ENCODE measurements at regions not wholly inside any gene's neighbourhood (a gene's known extent, or its start where the extent isn't known, plus 50 kb on each side); places are given as distances from the start of the nearest gene placed in this dataset.

DNA sequence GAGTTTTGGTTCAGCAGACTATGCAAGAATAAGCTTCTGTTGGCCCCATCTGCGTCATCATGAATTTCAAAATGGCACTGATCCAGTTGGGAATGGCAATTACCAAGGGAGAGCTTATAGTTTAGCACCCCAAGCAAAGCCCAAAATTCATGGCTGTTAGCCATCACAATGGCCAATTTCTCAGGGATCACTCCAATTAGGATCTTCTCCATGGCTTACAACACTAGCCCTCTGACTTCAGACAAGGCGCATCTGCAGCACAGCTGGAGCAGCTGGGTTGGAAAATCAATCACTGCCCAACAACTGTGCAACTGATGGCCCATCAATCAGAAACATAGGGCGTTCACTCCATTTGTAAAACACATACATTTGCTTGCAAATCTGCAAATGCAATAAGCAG lies 273.6 kb downstream of the SRBD1 start:
- H3K9me3 ChIP-seq (ENCODE audit: insufficient read depth, low read depth, low read length): no peaks in the 10 kb centered on the region
- peaks cover 2% of the 10 kb centered on the region; the same call in 1 of the 2 replicates for H3K4me1 ChIP-seq (ENCODE audit: insufficient read depth, low read length)
- H3K27me3 ChIP-seq (ENCODE audit: insufficient read depth, low read length): 0 out of 2 replicates have a peak, but pooled peaks cover 7% of the 10 kb centered on the region
- H3K4me3 ChIP-seq (ENCODE audit: low read length): no peak overlapping the region
- H3K36me3 ChIP-seq (ENCODE audit: insufficient read depth, low read depth, low read length): no peaks in the 10 kb centered on the region
- H3K9ac ChIP-seq (ENCODE audit: low read depth, low read length): no peak overlapping the region
- no peak overlapping the region for H3K27ac ChIP-seq (ENCODE audit: low read length)

DNA sequence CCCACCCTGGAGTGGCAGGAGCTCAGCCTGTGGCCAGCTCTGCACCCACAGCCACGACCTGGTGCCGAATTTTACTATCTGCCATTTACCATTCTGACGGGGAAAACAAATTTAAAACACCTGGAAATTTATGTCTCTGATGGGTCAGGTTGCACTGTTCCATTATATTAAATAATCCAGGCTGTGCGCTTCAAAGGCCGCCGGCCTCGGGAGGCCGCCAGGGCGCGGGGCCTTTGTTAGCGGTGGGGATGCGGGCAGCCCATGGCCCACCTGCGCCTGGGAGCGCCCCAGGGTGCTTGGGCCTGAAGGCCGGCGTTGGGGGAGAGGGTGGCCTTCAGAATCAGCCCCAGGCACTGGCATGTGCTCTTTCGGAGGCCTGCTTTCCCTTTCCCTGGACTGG lies 276.9 kb downstream of the SRBD1 start:
- no peak overlapping the region for H3K27ac ChIP-seq (ENCODE audit: low read length)
- H3K9ac ChIP-seq (ENCODE audit: low read depth, low read length): no peak overlapping the region
- H3K9me3 ChIP-seq (ENCODE audit: insufficient read depth, low read depth, low read length): no peaks in the 10 kb centered on the region
- H3K27me3 ChIP-seq (ENCODE audit: insufficient read depth, low read length): 0 out of 2 replicates have a peak, but pooled peaks cover under 1% of the 10 kb centered on the region
- H3K4me1 ChIP-seq (ENCODE audit: insufficient read depth, low read length): peaks cover 7% of the 10 kb centered on the region; the same call in 1 of the 2 replicates
- H3K4me3 ChIP-seq (ENCODE audit: low read length): no peak overlapping the region
- H3K36me3 ChIP-seq (ENCODE audit: insufficient read depth, low read depth, low read length): no peaks in the 10 kb centered on the region

DNA sequence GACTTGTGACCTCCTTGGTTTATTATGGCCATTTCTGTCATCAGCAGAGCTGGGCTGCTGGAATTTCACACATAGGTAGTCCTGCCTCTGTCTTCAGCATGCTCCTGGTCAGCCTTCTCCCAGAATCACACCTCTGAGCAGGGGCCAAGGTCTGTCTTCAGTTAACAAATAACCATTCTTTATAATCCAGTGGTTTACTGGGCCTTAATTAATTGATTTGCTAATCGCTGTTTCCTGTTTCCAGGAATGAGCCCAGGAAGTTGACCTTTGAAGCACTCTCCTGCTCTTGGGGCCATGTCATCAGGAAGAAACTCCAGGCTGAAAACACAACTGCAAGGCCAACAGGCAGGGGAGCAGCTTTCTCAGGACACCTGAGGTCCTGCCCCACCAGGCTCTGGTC lies 278.5 kb downstream of the SRBD1 start:
- H3K27ac ChIP-seq (ENCODE audit: low read length): no peak overlapping the region
- H3K4me1 ChIP-seq (ENCODE audit: insufficient read depth, low read length): peaks cover 7% of the 10 kb centered on the region; the same call in 1 of the 2 replicates
- no peak overlapping the region for H3K9ac ChIP-seq (ENCODE audit: low read depth, low read length)
- H3K36me3 ChIP-seq (ENCODE audit: insufficient read depth, low read depth, low read length): no peaks in the 10 kb centered on the region
- H3K27me3 ChIP-seq (ENCODE audit: insufficient read depth, low read length): no peaks in the 10 kb centered on the region
- no peak overlapping the region for H3K4me3 ChIP-seq (ENCODE audit: low read length)
- H3K9me3 ChIP-seq (ENCODE audit: insufficient read depth, low read depth, low read length): no peaks in the 10 kb centered on the region

DNA sequence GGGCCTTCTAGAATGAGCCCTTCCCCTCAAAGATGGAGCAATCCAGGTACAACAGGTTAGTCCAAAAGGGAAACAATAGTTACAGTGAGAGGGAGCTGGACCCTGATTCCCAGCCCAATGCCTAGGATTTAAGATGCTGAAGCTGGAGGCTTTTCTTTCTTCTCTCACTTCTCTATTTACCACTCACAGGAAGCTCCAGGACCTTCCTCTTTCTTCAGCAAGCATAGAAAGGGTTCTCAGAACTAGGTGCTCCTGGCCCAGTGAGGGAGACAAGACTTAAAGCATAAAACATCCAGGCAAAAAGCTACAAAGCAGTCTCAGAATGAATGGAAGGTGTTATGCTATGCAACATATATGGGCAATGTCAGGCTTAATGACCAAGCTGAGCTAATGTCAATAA lies 279.0 kb downstream of the SRBD1 start:
- H3K4me3 ChIP-seq (ENCODE audit: low read length): no peak overlapping the region
- H3K36me3 ChIP-seq (ENCODE audit: insufficient read depth, low read depth, low read length): no peaks in the 10 kb centered on the region
- H3K9me3 ChIP-seq (ENCODE audit: insufficient read depth, low read depth, low read length): no peaks in the 10 kb centered on the region
- no peak overlapping the region for H3K9ac ChIP-seq (ENCODE audit: low read depth, low read length)
- H3K27ac ChIP-seq (ENCODE audit: low read length): no peak overlapping the region
- no peaks in the 10 kb centered on the region for H3K27me3 ChIP-seq (ENCODE audit: insufficient read depth, low read length)
- H3K4me1 ChIP-seq (ENCODE audit: insufficient read depth, low read length): peaks cover 7% of the 10 kb centered on the region; the same call in 1 of the 2 replicates

DNA sequence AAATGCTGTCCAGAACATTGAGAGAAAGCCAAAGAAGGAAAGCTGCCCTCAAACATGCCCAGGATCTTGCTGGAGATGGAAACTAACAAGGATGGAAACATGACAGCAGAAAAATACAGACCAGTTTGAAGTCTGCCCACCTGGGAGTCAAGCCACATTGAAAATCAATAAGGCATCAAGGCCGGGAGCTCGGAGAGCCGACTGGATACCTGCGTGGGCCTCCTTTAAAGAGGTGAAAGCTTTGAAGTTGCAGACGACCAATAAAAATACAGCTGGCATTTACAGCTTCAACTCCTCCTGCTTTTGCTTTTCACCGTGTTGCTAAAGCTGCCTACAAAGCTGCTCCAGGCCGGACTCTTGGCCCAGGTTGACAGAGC lies 279.7 kb downstream of the SRBD1 start:
- H3K4me1 ChIP-seq (ENCODE audit: insufficient read depth, low read length): peaks cover 7% of the 10 kb centered on the region; the same call in 1 of the 2 replicates
- no peaks in the 10 kb centered on the region for H3K36me3 ChIP-seq (ENCODE audit: insufficient read depth, low read depth, low read length)
- H3K9ac ChIP-seq (ENCODE audit: low read depth, low read length): no peak overlapping the region
- H3K27me3 ChIP-seq (ENCODE audit: insufficient read depth, low read length): no peaks in the 10 kb centered on the region
- no peaks in the 10 kb centered on the region for H3K9me3 ChIP-seq (ENCODE audit: insufficient read depth, low read depth, low read length)
- H3K27ac ChIP-seq (ENCODE audit: low read length): no peak overlapping the region
- H3K4me3 ChIP-seq (ENCODE audit: low read length): no peak overlapping the region

DNA sequence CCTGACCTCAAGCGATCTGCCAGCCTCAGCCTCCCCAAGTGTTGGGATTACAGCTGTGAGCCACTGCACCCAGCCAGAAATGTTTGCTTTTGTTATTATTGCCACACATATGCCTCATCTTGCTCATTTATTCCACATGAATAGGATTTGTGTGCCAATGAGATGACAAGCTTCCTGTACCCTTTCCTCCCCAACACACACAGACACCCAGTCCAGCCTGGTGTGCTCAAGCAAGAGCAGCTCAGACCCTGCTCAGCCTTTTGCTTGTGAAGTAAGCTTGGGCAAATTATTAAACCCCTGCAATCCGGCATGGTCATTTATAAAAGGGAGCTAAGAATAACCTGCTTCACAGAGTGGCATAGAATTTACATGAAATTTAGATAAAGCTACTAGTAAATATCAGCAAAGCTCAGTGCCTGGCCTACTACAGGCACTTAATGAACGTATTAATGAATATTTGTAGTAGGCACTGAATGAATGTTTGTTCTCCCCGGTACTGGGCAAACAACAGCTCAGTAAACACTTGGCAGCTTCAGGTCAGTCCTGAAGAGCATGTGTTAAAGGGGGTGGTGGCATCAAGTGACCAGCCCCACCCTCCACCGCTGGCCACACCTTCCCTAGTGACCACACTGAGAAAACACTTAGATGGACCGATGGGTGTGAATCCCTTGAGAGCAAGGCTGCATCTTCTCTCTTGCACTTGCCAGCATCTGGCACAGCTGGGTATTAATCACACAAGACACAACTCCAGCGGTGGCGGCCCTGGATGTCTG lies 280.2 kb downstream of the SRBD1 start:
- H3K4me1 ChIP-seq (ENCODE audit: insufficient read depth, low read length): peaks cover 7% of the 10 kb centered on the region; the same call in 1 of the 2 replicates
- H3K27ac ChIP-seq (ENCODE audit: low read length): no peak overlapping the region
- no peak overlapping the region for H3K4me3 ChIP-seq (ENCODE audit: low read length)
- no peak overlapping the region for H3K9ac ChIP-seq (ENCODE audit: low read depth, low read length)
- H3K27me3 ChIP-seq (ENCODE audit: insufficient read depth, low read length): no peaks in the 10 kb centered on the region
- no peaks in the 10 kb centered on the region for H3K9me3 ChIP-seq (ENCODE audit: insufficient read depth, low read depth, low read length)
- H3K36me3 ChIP-seq (ENCODE audit: insufficient read depth, low read depth, low read length): no peaks in the 10 kb centered on the region

DNA sequence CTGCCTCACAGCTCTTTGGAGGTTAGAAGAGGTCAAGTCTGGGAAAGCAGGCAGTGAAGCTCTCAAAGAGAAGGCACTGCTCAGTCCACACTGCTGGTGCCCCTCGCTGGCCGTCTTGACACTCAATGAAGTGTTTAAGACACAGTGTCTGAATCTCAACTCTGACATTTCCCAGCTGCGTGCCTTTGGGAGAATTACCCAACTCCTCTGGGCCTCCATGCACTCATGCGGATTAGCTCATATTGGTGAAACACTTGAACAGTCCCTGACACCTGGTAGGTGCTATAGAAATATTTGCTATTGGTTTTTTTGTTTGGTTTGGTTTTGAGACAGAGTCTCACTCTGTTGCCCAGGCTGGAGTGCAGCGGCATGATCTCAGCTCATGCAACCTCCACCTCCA lies 281.0 kb downstream of the SRBD1 start:
- Histone ChIP-seq H3K27ac (ENCODE audit: low read length) (no peak overlapping the region), H3K4me1 (ENCODE audit: insufficient read depth, low read length) (peaks cover 7% of the 10 kb centered on the region; the same call in 1 of the 2 replicates), H3K9ac (ENCODE audit: low read depth, low read length) (no peak overlapping the region), H3K36me3 (ENCODE audit: insufficient read depth, low read depth, low read length) (no peaks in the 10 kb centered on the region), H3K4me3 (ENCODE audit: low read length) (no peak overlapping the region), H3K9me3 (ENCODE audit: insufficient read depth, low read depth, low read length) (no peaks in the 10 kb centered on the region), H3K27me3 (ENCODE audit: insufficient read depth, low read length) (no peaks in the 10 kb centered on the region)

DNA sequence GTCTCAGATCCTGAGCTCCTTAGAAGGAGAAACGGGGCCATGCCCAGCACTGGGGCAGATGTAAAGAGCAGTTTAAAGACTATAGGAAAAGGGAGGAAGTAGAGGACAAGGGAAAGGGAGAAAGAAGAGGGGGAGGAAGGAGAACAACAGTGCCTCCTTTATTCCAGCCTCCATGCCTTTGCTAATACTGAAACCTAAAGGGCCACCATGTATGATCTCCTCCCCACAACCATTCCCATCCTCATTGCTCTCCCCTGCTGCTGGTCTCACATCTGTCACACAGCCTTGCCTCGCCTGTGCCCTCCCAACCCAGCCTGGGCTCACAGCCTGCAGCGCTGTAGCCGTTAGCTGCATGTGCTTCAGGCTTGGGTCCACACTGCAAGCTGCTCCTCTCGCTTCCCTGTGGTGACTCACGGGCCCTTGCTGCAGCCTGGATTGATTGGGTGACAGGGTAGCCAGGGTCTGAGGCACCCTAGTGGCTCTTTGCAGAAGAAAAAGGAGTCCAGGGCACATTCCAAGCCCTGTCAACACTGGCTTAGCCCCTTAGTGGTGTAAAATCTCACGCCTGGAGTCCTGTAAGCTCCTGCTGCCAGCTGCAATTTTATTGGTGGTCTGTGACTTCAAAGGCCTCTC lies 281.9 kb downstream of the SRBD1 start:
- peaks cover 7% of the 10 kb centered on the region; the same call in 1 of the 2 replicates for H3K4me1 ChIP-seq (ENCODE audit: insufficient read depth, low read length)
- no peak overlapping the region for H3K9ac ChIP-seq (ENCODE audit: low read depth, low read length)
- H3K27me3 ChIP-seq (ENCODE audit: insufficient read depth, low read length): no peaks in the 10 kb centered on the region
- H3K36me3 ChIP-seq (ENCODE audit: insufficient read depth, low read depth, low read length): no peaks in the 10 kb centered on the region
- H3K9me3 ChIP-seq (ENCODE audit: insufficient read depth, low read depth, low read length): no peaks in the 10 kb centered on the region; the same call in 1 of the 2 replicates
- H3K4me3 ChIP-seq (ENCODE audit: low read length): no peak overlapping the region
- H3K27ac ChIP-seq (ENCODE audit: low read length): no peak overlapping the region

DNA sequence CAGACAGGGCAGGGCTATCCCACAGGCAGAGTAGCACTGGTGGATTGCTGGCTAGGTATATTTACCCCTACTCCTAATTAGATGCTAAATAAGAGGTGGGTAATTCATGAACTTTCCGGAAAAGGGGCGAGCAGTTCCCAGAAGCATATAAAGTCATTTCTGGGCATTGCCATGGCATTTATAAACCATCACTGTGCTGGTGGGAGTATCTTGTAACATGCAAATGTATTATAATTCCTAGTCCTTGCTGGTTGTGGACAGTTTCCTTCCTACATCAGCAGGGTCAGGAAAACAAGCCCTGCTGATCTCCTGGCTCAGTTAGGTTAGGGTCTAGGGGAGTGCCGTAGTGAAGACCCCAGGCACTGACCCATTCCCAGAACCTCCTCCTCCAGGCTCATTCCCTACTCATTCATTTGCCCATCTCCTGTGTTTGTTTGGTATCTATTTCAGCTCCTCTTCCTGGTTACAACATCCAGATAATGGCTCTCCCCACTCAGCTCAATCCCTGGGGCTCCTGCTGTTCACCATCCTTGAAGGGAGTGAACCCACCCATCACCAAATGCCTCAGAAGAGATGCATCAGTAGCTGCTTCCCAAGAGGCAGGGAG lies 282.7 kb downstream of the SRBD1 start:
- no peaks in the 10 kb centered on the region for H3K27me3 ChIP-seq (ENCODE audit: insufficient read depth, low read length)
- no peak overlapping the region for H3K27ac ChIP-seq (ENCODE audit: low read length)
- no peak overlapping the region for H3K9ac ChIP-seq (ENCODE audit: low read depth, low read length)
- H3K36me3 ChIP-seq (ENCODE audit: insufficient read depth, low read depth, low read length): no peaks in the 10 kb centered on the region
- no peak overlapping the region for H3K4me3 ChIP-seq (ENCODE audit: low read length)
- H3K4me1 ChIP-seq (ENCODE audit: insufficient read depth, low read length): peaks cover 7% of the 10 kb centered on the region; the same call in 1 of the 2 replicates
- peaks cover 7% of the 10 kb centered on the region for H3K9me3 ChIP-seq (ENCODE audit: insufficient read depth, low read depth, low read length)

DNA sequence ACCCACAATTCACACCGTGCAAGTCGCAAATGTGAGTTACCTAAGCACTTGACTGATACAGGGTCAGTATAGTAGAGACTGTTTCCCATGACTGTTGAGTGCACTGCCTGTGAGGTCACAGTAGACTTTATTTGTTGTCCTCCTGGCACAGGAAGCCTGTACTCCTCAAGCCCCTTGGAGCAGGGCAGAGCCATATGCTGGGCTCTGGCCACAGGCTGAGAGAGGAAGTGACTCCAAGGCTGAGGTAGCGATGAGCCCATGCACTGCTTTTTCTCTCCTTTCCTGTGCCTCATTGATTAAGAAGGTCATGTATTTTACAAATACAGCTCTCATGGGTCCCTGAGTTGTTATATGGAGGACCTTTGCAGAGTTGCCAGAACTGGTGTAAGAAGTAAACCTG lies 287.7 kb downstream of the SRBD1 start:
- H3K9ac ChIP-seq (ENCODE audit: low read depth, low read length): no peak overlapping the region
- no peaks in the 10 kb centered on the region for H3K4me1 ChIP-seq (ENCODE audit: insufficient read depth, low read length)
- H3K4me3 ChIP-seq (ENCODE audit: low read length): no peak overlapping the region
- no peaks in the 10 kb centered on the region for H3K36me3 ChIP-seq (ENCODE audit: insufficient read depth, low read depth, low read length)
- H3K9me3 ChIP-seq (ENCODE audit: insufficient read depth, low read depth, low read length): peaks cover 9% of the 10 kb centered on the region
- no peak overlapping the region for H3K27ac ChIP-seq (ENCODE audit: low read length)
- H3K27me3 ChIP-seq (ENCODE audit: insufficient read depth, low read length): no peaks in the 10 kb centered on the region

DNA sequence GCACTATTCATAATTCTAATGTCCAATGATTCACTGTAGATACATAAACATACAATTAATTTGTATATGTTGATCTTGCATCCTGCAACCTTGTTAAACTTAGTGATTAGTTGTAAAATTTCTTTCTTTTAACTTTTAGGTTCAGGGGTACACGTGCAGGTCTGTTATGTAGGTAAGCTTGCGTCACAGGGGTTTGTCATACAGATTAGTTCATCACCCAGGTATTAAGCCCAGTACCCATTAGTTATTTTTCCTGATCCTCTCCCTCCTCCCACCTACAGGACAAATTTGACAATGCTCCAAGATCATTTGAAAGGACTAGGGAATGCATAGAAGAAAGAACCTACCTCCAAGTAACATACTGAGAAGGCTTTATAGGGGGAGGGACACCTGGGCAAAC lies 290.1 kb downstream of the SRBD1 start:
- Histone ChIP-seq H3K27me3 (ENCODE audit: insufficient read depth, low read length) (no peaks in the 10 kb centered on the region), H3K27ac (ENCODE audit: low read length) (no peak overlapping the region), H3K9me3 (ENCODE audit: insufficient read depth, low read depth, low read length) (peaks cover 9% of the 10 kb centered on the region), H3K9ac (ENCODE audit: low read depth, low read length) (no peak overlapping the region), H3K4me1 (ENCODE audit: insufficient read depth, low read length) (no peaks in the 10 kb centered on the region), H3K4me3 (ENCODE audit: low read length) (no peak overlapping the region), H3K36me3 (ENCODE audit: insufficient read depth, low read depth, low read length) (no peaks in the 10 kb centered on the region)

All from iPS-20b (cell line).